Skin epidermis (tissue), 12 donors: ENCODE measurements at regions not wholly inside any gene's neighbourhood (a gene's known extent, or its start where the extent isn't known, plus 50 kb on each side); places are given as distances from the start of the nearest gene placed in this dataset.

ENCODE experiments used
- H3K27ac ChIP-seq, 21 experiments: fragments of 200-600 bp; sonication (generic) in 11 of 21; one replicate each; pipeline ENCODE4 v1.5.0; 2020; ENCODE audit warnings: mild to moderate bottlenecking in 3 of 21, inconsistent platforms in 2 of 21, moderate library complexity in 2 of 21
- H3K4me3 ChIP-seq, 7 experiments: fragments of 200-600 bp; sonication (generic) in 2 of 7; one replicate each; pipeline ENCODE4 v1.5.0; 2020; ENCODE audit warnings: inconsistent platforms in 2 of 7, mild to moderate bottlenecking in 2 of 7, moderate library complexity in 1 of 7

DNA sequence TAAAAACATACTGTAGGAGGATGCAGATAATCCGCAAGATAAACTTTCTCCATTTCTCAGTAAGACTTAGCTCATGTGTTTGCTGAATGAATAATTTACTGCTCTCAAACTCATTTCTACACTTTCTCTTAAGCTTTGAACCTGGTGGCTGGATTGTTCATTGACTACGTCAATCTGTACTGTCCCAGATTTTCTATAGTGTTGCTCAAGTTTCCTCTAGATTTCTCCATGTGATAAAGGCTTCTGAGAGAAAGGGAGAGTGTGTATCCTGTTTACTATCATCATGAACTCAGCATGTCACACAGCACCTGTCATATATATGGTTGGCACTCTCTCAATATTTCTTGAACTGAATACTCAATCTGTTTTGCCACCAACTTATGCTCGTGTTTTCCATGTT, 518.0 kb upstream of the TBX3 start:
- H3K27ac ChIP-seq, result no peak overlapping the region

DNA sequence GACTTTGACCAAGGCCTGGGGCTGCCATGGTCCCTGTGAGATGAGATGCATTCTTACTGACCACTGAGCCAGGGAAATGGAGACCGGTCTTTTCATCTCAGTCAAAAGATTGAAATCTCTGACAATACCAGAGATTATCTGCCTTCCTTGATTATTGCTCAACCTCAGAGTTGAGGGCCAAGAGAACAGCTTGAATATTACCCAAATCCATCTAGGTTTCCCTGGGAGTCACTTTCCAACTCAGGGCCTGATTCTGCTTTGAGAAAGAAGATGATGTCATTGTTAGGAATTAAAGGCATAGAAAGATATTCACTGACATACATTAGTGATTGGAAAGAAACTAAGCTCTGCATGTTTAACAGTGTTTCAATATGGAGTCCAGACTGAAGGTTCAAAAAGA, 515.9 kb upstream of the TBX3 start:
- Histone ChIP-seq H3K4me3 (no peak overlapping the region), H3K27ac (no peak overlapping the region)

More for the DNA sequence above, 518.0 kb upstream of the TBX3 start:
- no peak overlapping the region for H3K4me3 ChIP-seq

- Histone ChIP-seq H3K4me3 (no peak overlapping the region), H3K27ac (no peak overlapping the region)
Observed at GRCh38 chr12:115194857-115195256, 510.9 kb upstream of the TBX3 start.

- Histone ChIP-seq H3K27ac (no peak overlapping the region), H3K4me3 (no peak overlapping the region)
Observed at GRCh38 chr12:115194448-115194847, 510.5 kb upstream of the TBX3 start.

DNA sequence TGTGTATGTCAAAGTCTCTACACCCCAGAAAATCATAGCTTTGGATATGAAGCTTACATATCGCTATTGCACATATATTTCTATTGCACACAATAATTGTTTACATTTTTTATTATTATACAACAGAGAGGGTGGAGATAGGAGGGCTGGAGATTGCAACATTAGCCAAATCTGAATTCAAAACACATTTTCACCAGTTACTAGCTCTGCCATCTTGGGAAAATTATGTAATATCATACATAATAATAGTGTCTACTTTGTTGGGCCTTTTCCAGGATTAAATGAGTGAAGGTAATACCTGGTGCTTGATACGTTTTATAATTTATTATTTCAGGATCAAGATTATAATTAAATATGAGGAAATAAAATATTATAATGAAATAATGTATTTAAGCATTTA, 507.4 kb upstream of the TBX3 start:
- Histone ChIP-seq H3K27ac (no peak overlapping the region), H3K4me3 (no peak overlapping the region)

GRCh38 chr12:115190010-115190770, 506.2 kb upstream of the TBX3 start:
- peak overlapping the region in 3 of 21 experiments; percentile 26 to 59 (median 37) for H3K27ac ChIP-seq

GRCh38 chr12:115185506-115185905, 501.5 kb upstream of the TBX3 start:
- Histone ChIP-seq H3K27ac (no peak overlapping the region), H3K4me3 (no peak overlapping the region)

More at GRCh38 chr12:115190010-115190770, 506.2 kb upstream of the TBX3 start:
- no peak overlapping the region for H3K4me3 ChIP-seq

DNA sequence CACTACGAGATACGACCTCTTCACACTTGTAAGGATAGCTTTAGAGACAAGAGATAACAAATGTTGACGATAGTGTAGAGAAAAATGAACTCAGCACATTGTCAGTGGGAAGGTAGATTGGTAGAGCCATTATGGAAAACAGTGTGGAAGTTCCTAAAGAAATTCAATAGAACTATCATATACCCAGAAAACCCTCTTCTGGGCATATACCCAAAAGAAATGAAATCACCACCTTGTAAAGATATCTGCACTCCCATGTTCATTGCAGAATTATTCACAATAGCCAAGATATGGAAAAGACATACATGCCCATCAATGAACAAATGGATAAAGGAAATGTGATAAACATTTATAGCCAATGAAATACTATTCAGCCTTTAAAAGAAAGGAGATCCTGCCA, 499.8 kb upstream of the TBX3 start:
- Histone ChIP-seq H3K4me3 (no peak overlapping the region), H3K27ac (no peak overlapping the region)

GRCh38 chr12:115177899-115178298, 493.9 kb upstream of the TBX3 start:
- no peak overlapping the region for H3K27ac ChIP-seq

DNA sequence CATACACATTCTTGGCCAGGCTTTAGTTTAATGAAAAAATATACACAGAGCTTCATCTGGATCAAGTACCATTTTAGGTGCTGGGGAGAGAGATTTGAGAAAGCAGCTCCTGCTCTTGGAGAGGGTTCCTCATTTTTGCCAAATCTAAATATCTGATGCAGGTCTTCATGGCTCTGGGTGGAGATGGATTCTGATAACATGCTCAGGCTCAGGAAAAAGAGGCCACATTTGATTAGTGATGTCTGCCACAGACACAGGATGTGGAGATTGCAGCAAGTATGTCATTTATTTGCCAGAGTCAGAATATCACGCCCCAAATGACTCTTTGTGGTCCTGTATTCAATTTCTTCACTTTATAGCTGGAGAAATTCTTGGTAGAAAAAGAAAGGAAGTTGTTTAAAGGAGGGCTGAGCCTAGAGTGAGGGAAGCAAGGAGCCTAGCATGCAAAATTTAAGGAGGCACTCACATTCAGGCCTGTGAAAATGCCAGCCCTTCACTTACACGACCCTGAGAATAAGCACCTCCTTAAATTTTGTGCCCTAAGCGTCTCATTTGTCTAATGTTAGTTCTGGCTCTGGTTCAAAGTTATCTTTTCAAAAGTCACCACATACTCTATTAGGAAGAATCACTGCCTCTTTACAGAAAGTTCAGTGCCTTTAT, 492.9 kb upstream of the TBX3 start:
- H3K27ac ChIP-seq, result no peak overlapping the region
- H3K4me3 ChIP-seq, result no peak overlapping the region

More at GRCh38 chr12:115177899-115178298, 493.9 kb upstream of the TBX3 start:
- H3K4me3 ChIP-seq, result no peak overlapping the region

DNA sequence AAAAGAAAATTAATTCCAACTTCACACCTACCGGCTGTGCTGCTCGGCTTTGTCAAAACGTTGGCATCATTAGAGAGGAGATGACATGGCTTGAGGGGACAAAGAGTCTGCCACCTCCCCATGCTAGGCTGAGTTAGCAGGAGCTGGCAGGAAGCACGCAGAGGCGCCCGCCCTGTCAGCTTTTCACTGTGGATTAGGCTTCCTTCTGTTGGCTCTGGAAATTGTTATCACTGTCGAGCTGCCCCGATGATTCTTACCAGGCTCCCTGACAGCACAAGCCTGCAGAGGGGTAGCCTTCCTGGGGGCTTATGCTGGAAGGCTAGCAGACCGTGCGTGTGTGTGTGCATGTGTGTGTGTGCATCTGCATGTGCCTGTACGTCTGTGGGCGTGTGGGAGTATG, 490.9 kb upstream of the TBX3 start:
- Histone ChIP-seq H3K27ac (no peak overlapping the region), H3K4me3 (no peak overlapping the region)

GRCh38 chr12:115172521-115172920, 488.5 kb upstream of the TBX3 start:
- Histone ChIP-seq H3K4me3 (no peak overlapping the region), H3K27ac (no peak overlapping the region)

- Histone ChIP-seq H3K27ac (no peak overlapping the region), H3K4me3 (no peak overlapping the region)
Observed at GRCh38 chr12:115169981-115170380, 486.0 kb upstream of the TBX3 start.

DNA sequence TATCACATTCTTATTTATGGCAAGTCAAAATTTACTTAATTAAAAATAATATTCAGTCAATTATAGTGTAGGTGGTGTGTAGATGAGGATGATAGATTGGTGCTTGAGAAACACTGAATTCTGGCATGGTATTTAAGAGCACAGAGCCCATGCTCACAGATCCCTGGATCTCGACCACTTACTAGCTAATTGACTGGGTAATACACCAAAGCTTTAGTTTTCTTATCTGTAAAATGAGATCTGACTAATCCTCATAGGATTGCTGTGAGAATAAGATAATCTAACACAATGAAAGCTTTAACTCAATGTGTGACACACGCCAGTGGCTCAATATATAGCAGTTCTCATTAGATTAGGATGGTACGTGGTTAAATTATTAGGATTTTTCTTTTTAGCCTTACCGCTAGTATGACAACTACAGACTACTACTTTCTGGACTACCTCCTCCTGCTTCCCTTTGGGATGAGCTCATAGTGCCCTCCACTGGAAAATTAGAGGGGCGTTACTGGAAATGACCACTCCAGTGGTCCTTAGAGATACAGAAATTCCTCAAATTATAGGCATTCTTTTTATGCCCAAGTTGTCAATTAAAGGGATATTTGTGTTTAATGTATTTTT, 482.8 kb upstream of the TBX3 start:
- Histone ChIP-seq H3K4me3 (no peak overlapping the region), H3K27ac (no peak overlapping the region)

DNA sequence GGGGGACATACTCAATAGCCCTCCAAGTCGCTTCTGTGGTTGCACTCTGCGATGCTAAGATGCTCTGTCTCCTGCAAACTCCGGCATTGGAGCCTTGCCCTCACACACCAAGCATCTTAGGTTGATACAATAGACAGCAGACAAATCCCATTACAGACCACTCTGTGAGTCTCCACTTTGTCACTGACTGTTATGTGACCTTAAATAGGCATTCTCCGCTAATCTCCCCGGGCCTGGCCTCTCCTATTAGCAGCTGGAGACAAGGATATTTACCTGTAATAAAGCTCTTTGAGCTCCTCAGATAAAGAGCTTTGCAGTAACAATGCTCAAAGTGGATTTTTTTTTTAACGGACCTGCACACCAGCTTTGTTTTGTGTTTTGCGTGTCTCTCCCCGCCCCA, 479.7 kb upstream of the TBX3 start:
- Histone ChIP-seq H3K27ac (no peak overlapping the region), H3K4me3 (no peak overlapping the region)

- H3K27ac ChIP-seq, result no peak overlapping the region
- H3K4me3 ChIP-seq, result no peak overlapping the region
Observed at GRCh38 chr12:115160271-115161128, 476.5 kb upstream of the TBX3 start.

- Histone ChIP-seq H3K4me3 (no peak overlapping the region), H3K27ac (no peak overlapping the region)
Observed at GRCh38 chr12:115158816-115159215, 474.8 kb upstream of the TBX3 start.

GRCh38 chr12:115155665-115156645, 472.0 kb upstream of the TBX3 start:
- no peak overlapping the region for H3K27ac ChIP-seq
- H3K4me3 ChIP-seq, result no peak overlapping the region
